Cardiac fibroblast (primary cell): ENCODE measurements at regions not wholly inside any gene's neighbourhood (a gene's known extent, or its start where the extent isn't known, plus 50 kb on each side); places are given as distances from the start of the nearest gene placed in this dataset.

Experiments
- DNase-seq, 2 donors: peaks; one replicate each; pipeline versions ENCODE4 v3.0.0 to v3.0.0-alpha.2; 2010; ENCODE audit warnings: low read depth in 2 of 2
- H3K4me3 ChIP-seq, 2 donors: replicated peaks in 1 of 2; 1 replicate in 1 of 2; 2 replicates in 1 of 2; pipeline ENCODE4 v1.5.1; 2011; ENCODE audit warnings: low read depth in 2 of 2, low read length in 2 of 2, mild to moderate bottlenecking in 2 of 2, moderate library complexity in 1 of 2
- CTCF ChIP-seq: IDR thresholded peaks from one replicate; pipeline ENCODE4 v1.5.1; 2011; ENCODE audit warnings: low read depth, mild to moderate bottlenecking, low read length, inconsistent platforms

DNA sequence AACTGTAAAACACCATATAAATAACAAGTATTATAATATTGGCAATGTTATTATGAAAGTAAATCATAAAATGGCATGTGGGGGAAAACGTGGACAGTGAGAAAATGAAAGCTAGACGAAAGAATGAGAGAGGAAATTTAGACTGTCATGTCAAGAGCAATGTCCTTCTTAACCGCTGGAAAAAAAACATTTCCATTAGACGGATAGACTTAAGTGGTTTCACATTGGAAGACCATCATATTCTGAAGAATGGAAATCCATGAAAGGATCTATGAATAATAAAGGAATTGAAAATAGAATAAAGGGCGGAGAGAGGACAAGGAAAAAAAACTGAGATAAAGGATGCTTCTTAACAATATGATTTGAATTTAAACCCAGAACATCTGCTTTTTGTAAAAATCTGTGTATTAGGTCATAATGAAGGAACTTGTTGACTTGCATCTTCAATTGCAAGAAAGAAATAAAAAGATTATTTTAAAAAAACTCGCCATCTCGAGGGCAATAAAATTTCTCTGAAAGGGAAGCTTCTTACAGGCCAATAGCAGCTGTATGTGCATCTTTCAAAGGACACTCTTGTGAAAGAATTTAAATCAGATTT, 90.6 kb downstream of the SPRY2 start:
- peak in 1 of 2 donors; percentile 45 for DNase-seq
- H3K4me3 ChIP-seq: peak overlapping the region in 1 of 2 donors; percentile 27
- no peak for TF ChIP-seq CTCF

DNA sequence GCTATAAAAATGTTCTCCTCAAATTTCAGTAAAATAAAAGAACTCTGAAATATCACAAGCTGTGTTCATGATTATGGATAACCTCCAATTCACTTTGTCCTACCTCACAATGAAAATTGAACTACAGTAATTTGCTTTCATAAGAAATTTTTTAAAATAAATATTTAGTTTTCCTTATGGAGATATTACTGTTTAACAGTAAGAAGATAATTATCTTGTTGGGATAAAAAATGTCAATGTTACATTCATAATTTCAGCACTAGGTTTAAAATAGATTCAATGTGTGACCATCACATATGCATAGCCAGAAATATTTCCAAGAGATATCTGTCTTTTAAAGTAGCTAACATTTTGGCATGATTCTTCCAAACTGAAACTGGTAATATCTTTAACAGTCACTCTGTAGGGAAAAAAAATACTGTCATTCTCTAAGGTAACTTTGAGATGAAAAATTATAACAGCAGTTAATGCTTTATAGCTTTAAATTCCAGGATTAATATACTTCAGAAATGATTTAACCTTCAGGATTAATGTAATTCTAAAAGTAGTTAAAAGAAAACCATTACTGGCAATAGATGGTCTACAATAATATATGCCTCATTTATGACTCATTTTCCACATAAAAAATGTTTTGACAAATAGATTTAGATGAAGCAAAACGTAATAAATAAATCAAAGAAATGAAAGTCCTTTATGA, 91.3 kb downstream of the SPRY2 start:
- no peak for TF ChIP-seq CTCF
- peak overlapping the region in 1 of 2 donors; percentile 27 for H3K4me3 ChIP-seq
- DNase-seq: no peak

DNA sequence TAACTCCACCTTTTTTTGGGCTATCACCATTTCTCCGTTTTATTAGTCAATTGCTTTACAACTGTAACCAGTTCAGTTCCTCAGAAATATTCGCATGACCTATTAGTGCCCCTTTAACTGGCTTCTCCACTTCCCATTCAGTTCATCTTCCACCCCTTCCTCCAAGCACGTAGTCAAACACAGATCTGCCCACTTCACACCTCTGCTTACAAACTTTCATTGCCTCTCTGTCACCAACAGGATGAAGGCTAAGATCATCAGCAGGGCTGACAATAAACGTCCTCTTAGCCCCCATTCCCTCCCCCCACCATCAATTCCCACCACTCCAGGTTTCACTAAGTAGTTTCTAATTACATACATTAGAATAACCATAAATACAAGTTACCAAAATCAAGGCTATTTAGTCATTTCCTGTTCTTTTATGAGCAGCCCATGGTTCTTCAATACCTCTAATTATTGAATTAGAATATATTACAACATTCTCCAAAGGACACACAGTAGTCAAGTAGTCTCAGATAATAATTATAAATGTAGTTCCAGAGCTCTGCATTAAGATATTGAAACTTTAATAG, 95.7 kb downstream of the SPRY2 start:
- no peak for TF ChIP-seq CTCF
- DNase-seq: no peak
- H3K4me3 ChIP-seq: no peak overlapping the region

- DNase-seq: no peak
- H3K4me3 ChIP-seq: no peak overlapping the region
- TF ChIP-seq CTCF: no peak
Observed at GRCh38 chr13:80244574-80244973, 96.4 kb downstream of the SPRY2 start.

- no peak for DNase-seq
- no peak for TF ChIP-seq CTCF
- H3K4me3 ChIP-seq: no peak overlapping the region
Observed at GRCh38 chr13:80242728-80243427, 98.0 kb downstream of the SPRY2 start.

- DNase-seq: no peak
- TF ChIP-seq CTCF: no peak
- no peak overlapping the region for H3K4me3 ChIP-seq
Observed at GRCh38 chr13:80239571-80240255, 101.2 kb downstream of the SPRY2 start.
